ENCODE measurements at regions not wholly inside any gene's neighbourhood (a gene's known extent, or its start where the extent isn't known, plus 50 kb on each side); places are given as distances from the start of the nearest gene placed in this dataset.
"Not testable (repeated sequence)": the region's sequence is repeated elsewhere in the genome, so short reads cannot be mapped to it uniquely, and the experiment has no call there.

DNA sequence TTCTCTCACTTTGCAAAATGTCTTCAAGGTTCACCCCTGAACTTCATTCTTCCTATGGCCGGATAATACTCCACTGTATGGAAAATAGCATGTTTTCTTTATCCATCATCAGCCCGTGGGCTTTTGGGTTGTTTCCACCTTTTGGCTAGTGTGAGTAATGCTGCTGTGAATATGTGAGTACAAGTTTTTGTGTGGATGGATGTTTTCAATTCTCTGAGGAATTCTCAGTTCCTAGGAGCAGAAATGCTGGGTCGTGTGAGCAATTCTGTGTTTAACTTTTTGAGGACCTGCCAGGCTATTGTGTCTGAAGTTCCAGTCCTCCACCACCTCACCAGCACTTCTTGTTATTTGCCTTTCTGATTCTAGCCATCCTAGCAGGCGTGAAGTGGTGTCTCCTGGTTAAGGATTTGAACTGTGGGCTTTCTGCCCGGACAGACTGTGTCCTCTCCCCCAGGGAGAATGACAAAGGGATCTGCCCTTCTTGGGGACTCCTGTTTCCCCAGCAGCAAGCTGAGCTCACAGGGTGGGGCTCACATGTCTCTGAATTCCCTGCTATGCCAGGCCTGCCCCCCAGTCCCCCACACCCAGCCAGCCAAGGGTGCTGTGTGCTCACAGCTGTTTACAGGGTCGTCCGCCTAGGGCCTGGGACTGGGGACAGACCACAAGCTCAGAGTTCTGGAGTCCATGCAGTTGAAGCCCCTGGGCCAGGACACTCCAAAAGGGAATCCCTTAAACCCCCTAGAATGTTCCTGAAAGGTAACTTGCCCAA, 92.2 kb upstream of the CIBAR2 start:
- no peak for DNase-seq

DNA sequence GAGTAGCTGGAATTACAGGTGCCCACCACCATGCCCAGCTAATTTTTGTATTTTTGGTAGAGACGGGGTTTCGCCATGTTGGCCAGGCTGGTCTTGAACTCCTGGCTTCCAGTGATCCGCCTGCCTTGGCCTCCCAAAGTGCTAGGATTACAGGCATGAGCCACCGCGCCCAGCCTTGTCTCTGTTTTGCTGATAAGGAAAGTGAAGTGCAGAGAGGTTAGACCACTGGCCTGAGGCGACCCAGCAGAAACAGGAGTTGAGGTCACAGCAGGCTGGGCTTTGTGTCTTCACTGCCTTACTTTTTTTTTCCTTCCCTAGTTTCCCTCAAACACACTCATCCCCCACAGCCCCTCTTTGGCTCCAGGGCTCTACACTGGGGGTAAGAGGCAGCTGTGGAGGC, 93.0 kb upstream of the CIBAR2 start:
- DNase-seq: not testable (repeated sequence)

DNA sequence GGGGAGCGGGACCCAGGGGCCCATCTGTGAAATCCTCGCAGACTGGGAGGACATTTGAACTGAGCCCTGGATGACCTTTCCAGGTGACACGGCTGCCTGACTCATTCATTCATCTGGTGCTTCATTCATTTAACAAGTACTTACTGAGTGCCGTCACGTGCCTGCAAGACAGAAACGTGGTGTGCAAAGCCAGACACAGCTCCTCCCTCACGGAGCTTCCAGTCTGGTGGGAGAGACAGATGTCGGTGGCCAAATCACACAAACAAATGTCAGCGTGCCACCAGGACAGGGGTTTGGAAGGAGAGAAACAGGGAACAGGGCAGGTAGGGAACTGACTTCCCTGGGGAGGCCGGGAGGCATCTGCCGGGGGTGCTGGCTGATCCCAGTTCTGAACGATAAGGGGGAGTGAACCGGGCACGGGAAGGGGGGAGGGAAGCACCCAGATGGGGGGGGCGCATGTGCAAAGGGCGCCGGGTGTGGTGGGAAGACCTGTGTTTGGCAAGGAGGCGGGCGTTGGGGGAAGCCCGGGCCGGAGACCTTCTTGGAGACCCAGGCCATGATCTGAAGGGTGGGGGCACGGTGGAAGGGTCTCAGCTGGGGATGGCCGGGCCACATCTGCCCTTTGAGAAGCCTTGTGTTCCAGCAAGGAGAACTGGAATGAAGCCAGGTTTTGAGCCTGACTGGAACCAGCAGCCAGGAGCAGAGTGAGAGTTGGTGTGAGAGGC, 93.6 kb upstream of the CIBAR2 start:
- no peak for DNase-seq

DNA sequence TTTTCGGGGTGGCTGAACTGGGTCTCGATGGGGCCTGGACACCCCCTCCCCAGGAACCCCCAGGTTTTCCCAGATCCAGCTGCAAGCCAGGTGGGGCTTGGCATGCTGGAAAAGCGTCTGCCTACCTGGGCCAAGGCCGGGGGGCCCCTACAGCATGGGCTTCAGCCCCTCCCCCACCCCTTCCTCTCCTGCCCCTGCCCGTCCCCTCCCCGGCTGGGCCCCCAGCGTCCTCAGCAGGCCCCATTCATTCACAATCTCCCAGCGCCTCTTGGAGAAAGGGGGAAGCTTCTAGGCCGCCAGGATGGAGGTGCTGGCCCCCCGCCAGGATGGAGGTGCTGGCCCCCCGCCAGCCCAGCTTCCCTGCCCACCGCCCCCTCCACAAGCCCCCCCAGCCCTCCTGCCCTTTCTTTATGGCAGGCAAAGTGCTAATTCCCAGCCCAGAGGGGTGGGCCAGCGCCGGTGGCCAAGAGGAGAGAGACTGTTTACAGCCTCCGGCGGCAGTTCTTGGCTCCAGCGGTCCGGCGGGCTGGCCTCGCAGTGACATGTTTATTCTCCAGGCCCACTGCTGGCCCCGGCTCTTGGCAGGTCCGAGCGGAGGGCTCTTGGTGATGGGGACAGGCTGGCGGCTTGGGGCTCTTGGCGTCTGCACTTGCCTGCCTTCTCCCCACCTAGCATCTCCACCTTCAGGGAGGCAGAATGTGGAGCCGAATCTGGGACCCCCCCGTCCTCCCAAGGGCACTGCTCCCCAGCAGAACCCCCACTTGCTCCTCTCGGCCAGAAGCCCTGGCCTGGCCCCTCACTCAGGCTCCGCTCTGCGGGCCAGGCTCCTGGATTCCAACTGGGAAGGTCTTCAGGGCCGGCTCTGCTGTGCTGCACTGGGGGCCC, 94.4 kb upstream of the CIBAR2 start:
- DNase-seq: no peak

DNA sequence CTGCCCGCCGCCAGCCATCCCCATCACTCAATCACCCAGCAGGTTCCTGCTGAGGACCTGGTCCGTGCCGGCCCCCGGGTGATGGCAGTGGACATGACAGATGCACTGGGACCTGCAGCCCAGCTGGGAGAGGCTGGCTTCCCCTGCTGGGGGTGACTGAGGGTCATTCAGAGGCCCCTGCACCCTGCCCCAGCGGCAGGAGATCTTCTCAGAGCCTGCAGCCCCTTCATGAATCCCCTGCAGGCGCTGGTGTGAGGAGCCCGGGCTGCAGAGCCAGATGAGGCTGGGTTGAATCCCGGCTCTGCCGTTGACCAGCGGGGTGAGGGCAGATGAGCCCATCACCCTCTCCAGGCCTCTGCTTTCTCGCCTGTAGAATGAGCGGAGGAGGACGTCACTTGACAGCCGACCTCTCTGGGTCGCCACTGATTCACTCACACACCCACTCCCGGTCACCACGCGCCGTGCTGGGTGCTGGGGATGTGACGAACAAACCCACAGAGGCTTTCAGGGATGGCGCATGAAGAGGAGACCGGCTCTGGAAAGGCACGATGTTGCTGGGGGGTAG, 95.2 kb upstream of the CIBAR2 start:
- no peak for DNase-seq

DNA sequence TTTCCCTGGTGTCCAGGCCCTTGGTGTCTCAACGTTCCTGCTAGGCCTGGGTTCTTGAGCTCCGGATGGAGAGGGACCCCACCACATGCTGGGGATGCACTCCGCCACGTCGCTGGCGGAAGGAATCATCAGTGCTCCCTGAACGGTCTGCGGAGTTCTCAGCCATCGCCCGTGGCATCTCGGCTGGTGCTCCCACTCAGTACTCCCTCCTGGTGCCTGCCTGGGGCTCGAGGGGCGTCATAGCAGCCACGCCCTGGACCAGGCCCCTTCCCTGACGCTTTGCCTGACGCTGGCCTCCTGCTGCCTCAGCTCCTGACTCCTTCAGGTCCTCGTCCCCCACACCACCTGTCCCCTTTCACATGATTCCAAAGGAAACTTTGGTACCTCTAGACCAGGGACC, 95.9 kb upstream of the CIBAR2 start:
- DNase-seq: no peak

DNA sequence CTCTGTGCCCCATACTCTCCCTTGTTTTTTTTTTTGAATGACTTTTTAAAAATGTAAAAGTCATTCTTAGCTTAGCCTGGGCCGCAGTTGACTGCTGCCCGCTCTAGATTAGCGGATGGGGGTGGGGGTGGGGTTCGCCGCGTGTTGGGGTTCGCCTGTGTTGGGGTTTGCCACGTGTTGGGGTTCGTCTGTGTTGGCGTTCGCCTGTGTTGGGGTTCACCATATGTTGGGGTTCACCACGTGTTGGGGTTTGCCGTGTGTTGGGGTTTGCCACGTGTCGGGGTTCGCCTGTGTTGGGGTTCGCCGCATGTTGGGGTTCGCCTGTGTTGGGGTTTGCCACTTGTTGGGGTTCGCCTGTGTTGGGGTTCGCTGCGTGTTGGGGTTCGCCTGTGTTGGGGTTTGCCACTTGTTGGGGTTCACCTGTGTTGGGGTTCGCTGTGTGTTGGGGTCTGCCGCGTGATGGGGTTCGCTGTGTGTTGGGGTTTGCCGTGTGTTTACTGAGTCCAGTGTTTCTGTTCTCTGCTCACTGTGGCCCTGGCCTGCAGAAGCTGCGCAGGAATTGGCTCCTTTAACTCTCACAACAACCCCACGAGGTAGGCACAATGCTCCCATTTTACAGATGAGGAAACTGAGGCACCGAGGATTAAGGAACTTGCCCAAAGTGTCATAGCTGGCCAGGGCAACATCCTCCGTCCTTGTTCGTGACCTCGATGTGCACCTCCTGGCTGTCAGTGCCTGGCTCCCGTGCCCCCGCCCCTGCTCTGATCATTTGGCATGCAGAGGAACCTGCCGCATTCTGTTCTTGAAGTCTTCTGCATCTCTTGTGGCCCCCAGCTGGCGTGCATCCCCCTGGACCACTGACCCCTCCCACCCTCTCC, 96.6 kb upstream of the CIBAR2 start:
- no peak for DNase-seq

DNA sequence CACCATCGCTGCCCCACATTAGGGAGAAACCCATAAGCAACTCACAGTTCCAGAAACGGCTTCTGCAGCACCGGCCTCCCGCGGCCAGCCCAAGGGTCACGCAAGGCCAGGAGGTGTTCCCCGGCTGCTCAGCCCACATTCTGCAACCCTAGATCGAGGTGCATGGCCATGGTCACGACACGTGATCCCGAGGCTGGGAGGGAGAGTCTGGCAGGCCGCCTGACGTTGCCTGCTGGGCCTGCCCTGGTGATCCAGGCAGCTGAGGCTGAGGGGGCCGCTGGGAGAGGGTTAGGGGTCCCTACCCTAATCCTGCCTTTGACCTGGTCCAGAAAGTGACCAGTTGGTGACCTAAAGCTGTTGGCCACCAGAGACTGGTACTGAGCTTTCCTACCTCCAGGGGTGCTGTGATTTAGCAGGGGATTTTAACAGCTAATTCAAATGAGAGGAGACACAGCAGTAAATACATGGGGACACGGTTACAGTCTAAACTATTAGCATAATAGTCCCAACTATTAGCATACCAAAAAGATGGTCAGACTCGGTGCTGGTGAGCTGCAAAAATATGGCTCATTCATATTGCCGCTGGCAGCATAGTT, 97.4 kb upstream of the CIBAR2 start:
- DNase-seq: no peak

DNA sequence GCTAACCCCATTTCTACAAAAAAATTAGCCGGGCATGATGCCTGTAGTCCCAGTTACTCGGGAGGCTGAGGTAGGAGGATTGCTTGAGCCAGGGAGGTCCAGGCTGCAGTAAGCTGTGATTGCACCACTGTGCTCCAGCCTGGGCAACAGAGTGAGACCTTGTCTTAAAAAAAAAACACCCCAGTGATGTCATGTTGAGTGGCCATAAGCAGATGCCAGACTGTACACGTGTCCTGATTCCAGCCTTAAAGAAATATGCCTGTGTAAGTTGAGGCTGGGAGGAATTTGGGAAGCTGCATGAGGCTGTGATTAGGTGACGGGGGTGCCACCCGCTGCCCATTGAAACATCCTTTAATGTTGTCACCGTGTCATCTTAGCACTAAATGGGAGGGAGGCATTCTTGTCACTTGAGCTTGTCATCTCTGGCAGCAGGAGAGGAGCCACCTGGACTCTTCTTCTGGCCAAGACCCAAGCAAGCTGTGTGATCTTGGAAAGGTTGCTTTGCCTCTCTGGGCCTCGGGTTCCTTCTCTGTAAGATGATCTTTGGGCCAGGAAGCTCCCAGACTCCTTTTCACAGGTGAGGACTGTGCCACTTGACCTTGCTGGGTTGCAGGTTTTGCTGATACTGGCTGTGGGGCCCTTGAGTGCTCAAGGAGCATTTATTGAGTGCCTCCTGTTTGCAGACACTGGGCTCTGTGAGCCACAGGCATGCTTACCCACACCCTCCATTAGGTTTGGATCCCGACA, 98.3 kb upstream of the CIBAR2 start:
- DNase-seq: no peak

DNA sequence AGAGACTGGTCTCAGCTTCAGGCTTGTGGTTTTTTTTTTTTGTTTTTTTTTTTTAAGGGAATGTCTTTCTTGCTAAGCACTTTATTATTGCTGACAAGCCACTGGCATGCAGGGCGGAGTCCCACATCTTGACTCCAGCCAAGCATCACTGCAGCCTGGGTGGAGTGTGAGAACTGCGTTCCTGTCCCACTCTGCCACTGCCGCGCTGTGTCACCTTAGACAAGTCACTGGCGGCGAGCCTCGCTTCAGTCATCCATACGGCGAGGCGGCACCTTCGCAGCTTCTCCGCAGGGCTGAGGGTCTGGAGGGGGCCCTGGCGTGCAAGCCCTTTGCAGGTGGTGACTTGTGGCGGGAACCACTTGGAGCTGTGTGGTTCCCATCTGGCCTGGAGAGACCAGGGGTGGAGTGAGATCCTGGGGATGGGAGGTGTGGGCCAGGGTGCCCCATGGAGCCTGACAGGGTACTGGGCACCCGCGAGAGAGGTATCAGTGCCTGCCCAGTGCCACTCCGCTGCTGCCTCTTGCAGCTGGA, 99.1 kb upstream of the CIBAR2 start:
- DNase-seq: no peak

DNA sequence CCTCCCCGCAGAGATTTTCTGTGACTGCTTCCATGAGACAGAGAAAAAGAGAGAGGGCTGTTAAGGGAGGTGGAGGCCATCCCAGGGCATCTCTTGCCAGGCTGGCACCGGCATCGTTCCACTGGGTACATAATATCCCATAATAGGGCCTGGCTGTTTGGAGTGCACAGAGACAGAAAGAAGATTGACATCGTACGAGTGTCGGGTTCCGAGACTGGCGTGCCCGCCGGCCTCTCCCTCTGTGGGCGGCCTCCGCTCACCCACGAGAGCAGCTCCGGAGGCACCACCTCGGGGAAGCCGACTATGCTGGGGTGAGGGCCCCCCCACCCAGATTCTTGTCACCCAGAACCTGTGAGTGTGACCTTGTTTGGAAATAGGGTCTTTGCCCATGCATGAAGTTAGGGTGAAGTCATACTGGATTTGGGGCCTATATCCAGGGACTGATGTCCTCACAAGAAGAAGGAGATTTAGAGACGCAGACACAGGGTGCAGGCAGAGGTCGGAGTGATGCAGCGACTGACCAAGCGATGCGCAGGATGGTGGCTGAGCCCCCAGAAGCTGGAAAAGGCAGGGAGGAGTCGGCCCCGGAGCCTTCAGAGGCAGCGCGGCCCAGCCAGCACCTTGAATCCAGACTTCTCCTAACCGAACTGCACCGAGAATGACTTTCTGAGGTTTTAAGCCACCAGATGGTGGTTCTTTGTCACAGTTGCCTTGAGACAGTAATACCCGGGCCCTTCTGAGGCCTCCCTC, 101.8 kb upstream of the CIBAR2 start:
- no peak for DNase-seq

DNA sequence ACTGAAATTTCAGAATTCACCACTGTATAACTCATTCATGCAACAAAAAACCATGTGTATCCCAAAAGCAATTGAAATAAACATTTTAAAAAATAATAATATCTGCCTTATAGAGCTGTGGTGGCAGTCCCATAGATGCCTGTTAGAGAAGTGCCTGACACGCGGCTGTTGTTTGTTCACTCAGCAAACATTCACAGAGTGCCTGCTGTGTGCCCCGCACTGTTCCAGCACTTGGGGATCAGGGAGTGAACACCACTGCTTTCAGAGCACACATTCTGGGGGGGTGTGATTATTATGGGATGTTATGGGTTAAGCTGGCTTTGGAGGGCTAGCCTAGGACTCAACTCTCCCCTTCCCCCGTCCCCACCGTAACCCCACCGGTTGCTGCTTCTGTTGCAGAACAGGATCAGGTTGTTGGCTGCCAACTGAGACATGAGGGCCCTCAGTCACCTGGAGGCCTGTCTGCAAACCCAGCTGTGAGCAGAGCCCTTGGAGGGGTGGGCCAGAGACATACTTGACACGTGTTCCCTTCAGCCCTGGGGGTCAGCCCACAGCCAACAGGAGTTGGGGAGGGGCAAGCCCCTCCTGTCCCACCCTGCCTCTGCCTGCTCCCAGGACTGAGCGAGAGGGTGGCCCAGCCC, 103.3 kb upstream of the CIBAR2 start:
- no peak for DNase-seq

DNA sequence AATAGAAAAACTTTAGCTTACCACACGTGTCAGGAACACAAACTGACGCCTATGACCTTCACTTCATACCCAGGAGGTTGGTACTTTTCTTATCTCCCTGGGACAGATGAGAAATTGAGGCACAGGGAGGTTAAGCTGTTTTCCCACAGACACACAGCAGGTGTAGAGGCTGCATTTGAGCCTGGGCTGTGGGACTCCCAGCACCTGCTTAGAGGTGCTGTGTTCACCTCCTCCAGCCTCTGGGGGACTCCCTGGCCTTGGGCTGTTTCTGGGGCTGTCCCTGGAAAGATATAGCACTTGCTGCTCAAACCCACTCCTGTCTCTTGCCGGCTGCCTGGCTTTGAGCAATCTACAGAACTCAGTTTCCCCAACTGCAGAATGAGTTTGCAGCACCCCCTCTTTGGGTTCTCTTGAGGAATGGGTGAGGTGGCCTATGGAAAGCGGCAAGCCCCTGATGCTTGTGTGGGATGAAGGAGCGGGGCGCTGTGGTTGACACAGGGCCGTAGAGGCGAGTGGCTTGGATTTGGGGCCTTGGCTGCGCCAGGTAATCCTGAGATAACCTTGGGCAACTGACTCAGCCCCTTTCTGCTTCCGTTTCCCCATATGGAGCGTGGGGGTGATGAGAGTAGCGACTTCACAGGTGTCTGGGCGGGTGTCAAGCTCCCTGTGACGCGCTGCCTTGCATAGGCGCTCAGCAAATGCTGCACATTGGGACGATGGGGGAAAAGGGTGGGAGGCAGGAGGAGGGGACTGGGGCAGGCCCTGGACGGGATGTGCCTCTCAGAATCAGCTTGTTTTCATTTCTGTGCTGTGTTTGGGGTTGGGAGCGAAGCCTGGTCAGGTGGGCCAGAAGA, 104.5 kb upstream of the CIBAR2 start:
- DNase-seq: no peak

DNA sequence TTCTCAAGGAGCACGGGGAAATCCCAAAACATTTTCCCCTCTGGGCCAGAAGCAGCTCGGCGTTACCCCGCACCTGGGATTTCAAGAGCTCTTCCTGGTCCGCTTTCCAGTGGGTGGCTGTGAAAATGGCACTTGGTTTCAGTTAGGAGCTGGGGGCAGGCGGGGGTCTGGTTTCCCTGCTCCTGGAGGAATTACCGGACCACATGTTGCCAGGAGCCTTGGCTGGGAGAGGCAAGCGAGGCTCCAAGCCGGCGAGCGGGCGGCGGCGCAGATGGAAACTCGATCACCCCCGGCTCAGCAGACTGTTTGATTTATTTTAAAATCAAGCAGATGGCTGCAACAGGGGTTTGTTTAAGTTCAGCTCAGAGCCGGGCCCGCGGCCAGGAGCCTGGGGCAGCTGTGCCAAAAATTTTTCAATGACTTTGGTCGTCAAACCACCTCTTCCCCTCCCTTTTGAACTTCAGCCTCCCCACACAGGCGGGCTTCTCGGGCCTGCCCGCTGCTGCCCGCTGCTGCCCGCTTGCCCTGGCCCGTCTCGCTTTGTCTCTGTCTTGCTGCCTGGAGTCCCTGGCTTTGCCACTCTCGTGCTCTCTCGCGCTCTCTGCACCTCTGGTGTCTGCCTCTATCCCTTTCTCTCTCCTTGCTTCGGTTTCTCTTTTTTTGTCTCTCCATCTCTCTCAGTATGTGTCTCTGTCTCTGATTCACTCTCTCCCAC, 108.0 kb upstream of the CIBAR2 start:
- peak; percentile 73 for DNase-seq

DNA sequence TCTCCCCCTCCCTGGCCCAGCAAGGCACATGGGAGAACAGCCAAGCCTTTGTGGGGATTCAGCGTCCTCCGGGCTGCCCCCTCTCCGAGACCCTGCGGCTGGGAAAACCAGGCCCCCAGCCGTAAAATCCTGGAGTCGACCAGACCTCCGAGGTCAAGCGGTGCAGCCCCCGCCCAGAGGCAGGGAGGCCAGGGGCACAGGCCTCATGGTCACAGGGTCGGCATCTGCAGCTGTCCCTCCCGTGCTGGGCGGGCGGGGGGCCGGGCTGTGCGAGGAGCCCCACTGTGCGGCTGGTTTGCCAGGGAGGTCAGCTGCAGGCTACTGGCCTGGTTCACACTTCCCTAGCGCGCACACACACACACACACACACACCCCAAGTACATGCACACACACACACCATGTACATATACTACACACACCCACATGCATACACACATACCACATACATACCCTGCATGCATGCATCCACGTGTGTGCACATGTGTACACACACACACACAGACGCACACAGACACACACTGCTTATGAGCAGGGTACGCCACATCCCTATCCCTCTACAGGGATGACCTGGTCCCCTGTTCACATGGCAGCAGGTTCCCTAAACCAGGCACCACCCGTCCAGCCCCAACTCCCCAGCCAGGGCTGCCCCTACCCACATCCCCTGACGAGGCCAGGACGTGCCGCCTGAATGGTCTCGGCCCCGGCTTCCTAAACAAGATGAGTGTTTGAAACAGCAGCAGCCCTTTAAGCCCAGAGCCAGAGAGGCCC, 108.9 kb upstream of the CIBAR2 start:
- no peak for DNase-seq

DNA sequence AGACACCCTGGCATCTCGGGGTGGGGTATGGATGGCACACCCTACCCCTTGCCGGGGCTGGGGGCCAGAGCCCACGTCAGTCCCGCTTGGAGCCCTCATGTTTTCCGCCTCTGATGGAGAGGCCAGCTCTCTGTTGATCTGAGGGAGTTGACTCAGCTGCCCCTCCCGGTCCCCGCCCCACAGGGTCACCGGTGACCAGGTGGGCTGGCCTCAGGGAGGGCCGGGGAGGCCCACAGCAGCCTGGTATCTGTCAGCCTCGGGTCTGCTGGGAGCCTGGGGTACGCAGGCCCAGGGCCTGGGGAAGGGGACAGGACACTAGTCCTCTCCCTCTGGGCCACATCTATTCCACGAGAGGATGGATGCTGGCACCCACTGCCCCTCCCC, 109.5 kb upstream of the CIBAR2 start:
- no peak for DNase-seq

Data from NCI-H510A treated with DMSO at 0.1 percent for 48 hours (cell line).